Astrocyte (in vitro differentiated cells and primary cell): ENCODE measurements at regions not wholly inside any gene's neighbourhood (a gene's known extent, or its start where the extent isn't known, plus 50 kb on each side); places are given as distances from the start of the nearest gene placed in this dataset.

Source experiments
- EZH2 ChIP-seq: IDR thresholded peaks from 2 replicates; pipeline ENCODE4 v1.6.1; 2012; ENCODE audit warnings: mild to moderate bottlenecking, low read length, inconsistent platforms; ENCODE audit not compliant: insufficient read depth
- TF ChIP-seq, protein P1 (sequence below): IDR thresholded peaks from 2 replicates; pipeline ENCODE4 v1.5.1; 2011; ENCODE audit warnings: low read depth, mild to moderate bottlenecking, inconsistent platforms, low read length, moderate library complexity; ENCODE audit not compliant: insufficient read depth

DNA sequence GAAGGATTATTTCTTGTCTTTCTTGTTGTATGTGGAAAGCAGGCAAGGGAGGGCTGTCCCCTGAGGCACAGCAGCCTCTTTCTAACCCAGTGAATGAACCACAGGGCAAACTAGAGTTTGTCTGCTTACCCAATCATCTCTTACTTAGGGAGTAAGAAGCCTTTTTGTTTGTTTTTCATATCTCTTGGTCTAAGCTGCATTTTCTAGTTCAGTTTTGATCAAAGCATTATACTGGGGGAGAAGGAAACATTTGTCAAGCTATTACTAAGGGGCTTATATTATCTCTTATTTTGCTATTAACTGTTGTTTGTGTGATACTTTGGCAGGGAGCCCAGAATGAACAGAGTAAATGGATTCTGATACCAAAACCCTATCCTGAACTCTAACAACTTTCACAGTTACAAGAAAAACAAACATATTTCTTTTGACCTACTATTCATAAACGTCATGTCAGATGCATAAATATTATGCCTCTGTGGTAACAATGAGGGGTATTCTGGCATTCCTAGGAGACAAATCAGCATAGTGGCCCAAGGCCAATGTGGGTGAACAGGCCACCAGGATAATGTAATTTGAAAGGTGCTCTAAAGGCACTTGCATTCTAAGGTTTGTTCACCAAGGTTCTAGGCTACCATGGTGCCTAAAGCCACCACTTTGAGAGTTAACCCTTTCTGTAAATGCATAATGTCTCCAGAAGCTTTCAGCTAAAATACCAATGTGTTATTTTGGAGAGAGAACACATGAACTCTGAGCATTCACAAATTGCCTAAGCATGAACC, 271.6 kb upstream of the ZPLD1 start:
- TF ChIP-seq, protein P1, sequence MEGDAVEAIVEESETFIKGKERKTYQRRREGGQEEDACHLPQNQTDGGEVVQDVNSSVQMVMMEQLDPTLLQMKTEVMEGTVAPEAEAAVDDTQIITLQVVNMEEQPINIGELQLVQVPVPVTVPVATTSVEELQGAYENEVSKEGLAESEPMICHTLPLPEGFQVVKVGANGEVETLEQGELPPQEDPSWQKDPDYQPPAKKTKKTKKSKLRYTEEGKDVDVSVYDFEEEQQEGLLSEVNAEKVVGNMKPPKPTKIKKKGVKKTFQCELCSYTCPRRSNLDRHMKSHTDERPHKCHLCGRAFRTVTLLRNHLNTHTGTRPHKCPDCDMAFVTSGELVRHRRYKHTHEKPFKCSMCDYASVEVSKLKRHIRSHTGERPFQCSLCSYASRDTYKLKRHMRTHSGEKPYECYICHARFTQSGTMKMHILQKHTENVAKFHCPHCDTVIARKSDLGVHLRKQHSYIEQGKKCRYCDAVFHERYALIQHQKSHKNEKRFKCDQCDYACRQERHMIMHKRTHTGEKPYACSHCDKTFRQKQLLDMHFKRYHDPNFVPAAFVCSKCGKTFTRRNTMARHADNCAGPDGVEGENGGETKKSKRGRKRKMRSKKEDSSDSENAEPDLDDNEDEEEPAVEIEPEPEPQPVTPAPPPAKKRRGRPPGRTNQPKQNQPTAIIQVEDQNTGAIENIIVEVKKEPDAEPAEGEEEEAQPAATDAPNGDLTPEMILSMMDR, result no peak
- TF ChIP-seq EZH2, result no peak
